ENCODE measurements at regions not wholly inside any gene's neighbourhood (a gene's known extent, or its start where the extent isn't known, plus 50 kb on each side); places are given as distances from the start of the nearest gene placed in this dataset.

GRCh38 chr9:107064378-107064777 is 201.4 kb downstream of the ZNF462 start:
- Mint-ChIP-seq H3K36me3 (ENCODE audit: low read depth) (no peaks in the 10 kb centered on the region), H3K9me3 (ENCODE audit: insufficient read depth) (no peaks in the 10 kb centered on the region), H3K27ac (no peak overlapping the region), H3K4me1 (ENCODE audit: low read depth) (no peaks in the 10 kb centered on the region), H3K27me3 (ENCODE audit: low read depth) (no peaks in the 10 kb centered on the region), H3K4me3 (no peak overlapping the region)
- POLR2A ChIA-PET, result no interaction called here
- ATAC-seq (no peak), DNase-seq (no peak)
- CTCF ChIA-PET, result no interaction called here

- ATAC-seq (no peak), DNase-seq (no peak)
- no peak overlapping the region for H3K4me3 Mint-ChIP-seq
- no peak overlapping the region for H3K27ac Mint-ChIP-seq
- no peaks in the 10 kb centered on the region for H3K4me1 Mint-ChIP-seq (ENCODE audit: low read depth)
- POLR2A ChIA-PET, result no interaction called here
- CTCF ChIA-PET, result no interaction called here
- no peaks in the 10 kb centered on the region for H3K27me3 Mint-ChIP-seq (ENCODE audit: low read depth)
- H3K36me3 Mint-ChIP-seq (ENCODE audit: low read depth), result no peaks in the 10 kb centered on the region
- no peaks in the 10 kb centered on the region for H3K9me3 Mint-ChIP-seq (ENCODE audit: insufficient read depth)
These were observed 202.6 kb downstream of the ZNF462 start for GRCh38 chr9:107065549-107065948.

GRCh38 chr9:107067739-107068416 is 204.9 kb downstream of the ZNF462 start:
- Mint-ChIP-seq H3K27ac (no peak overlapping the region), H3K4me3 (no peak overlapping the region), H3K27me3 (ENCODE audit: low read depth) (no peaks in the 10 kb centered on the region), H3K9me3 (ENCODE audit: insufficient read depth) (no peaks in the 10 kb centered on the region), H3K36me3 (ENCODE audit: low read depth) (no peaks in the 10 kb centered on the region), H3K4me1 (ENCODE audit: low read depth) (no peaks in the 10 kb centered on the region)
- DNase-seq (no peak), ATAC-seq (no peak)
- CTCF ChIA-PET, result no interaction called here
- POLR2A ChIA-PET, result no interaction called here

GRCh38 chr9:107068581-107068980 is 205.6 kb downstream of the ZNF462 start:
- no peaks in the 10 kb centered on the region for H3K9me3 Mint-ChIP-seq (ENCODE audit: insufficient read depth)
- POLR2A ChIA-PET, result no interaction called here
- H3K36me3 Mint-ChIP-seq (ENCODE audit: low read depth), result no peaks in the 10 kb centered on the region
- H3K4me3 Mint-ChIP-seq, result no peak overlapping the region
- DNase-seq (no peak), ATAC-seq (no peak)
- no peaks in the 10 kb centered on the region for H3K4me1 Mint-ChIP-seq (ENCODE audit: low read depth)
- CTCF ChIA-PET, result no interaction called here
- H3K27ac Mint-ChIP-seq, result no peak overlapping the region
- H3K27me3 Mint-ChIP-seq (ENCODE audit: low read depth), result no peaks in the 10 kb centered on the region

- POLR2A ChIA-PET, result no interaction called here
- ATAC-seq (no peak), DNase-seq (no peak)
- H3K4me3 Mint-ChIP-seq, result no peak overlapping the region
- H3K36me3 Mint-ChIP-seq (ENCODE audit: low read depth), result no peaks in the 10 kb centered on the region
- H3K9me3 Mint-ChIP-seq (ENCODE audit: insufficient read depth), result no peaks in the 10 kb centered on the region
- H3K27me3 Mint-ChIP-seq (ENCODE audit: low read depth), result no peaks in the 10 kb centered on the region
- CTCF ChIA-PET, result no interaction called here
- H3K27ac Mint-ChIP-seq, result no peak overlapping the region
- no peaks in the 10 kb centered on the region for H3K4me1 Mint-ChIP-seq (ENCODE audit: low read depth)
These were observed 207.6 kb downstream of the ZNF462 start for GRCh38 chr9:107070586-107070985.

- no peak for DNase-seq
- ChIA-PET POLR2A (no interaction called here), CTCF (no interaction called here)
These were observed 205.0 kb upstream of the RAD23B start for GRCh38 chr9:107078061-107078460.

GRCh38 chr9:107079589-107079988 is 203.5 kb upstream of the RAD23B start:
- no peak overlapping the region for H3K4me3 Mint-ChIP-seq
- no peaks in the 10 kb centered on the region for H3K9me3 Mint-ChIP-seq (ENCODE audit: insufficient read depth)
- no peaks in the 10 kb centered on the region for H3K36me3 Mint-ChIP-seq (ENCODE audit: low read depth)
- H3K27me3 Mint-ChIP-seq (ENCODE audit: low read depth), result no peaks in the 10 kb centered on the region
- no peak overlapping the region for H3K27ac Mint-ChIP-seq
- POLR2A ChIA-PET, result no interaction called here
- CTCF ChIA-PET, result no interaction called here
- DNase-seq (no peak), ATAC-seq (no peak)
- H3K4me1 Mint-ChIP-seq (ENCODE audit: low read depth), result no peaks in the 10 kb centered on the region

More at GRCh38 chr9:107078061-107078460, 205.0 kb upstream of the RAD23B start:
- Mint-ChIP-seq H3K4me1 (ENCODE audit: low read depth) (no peaks in the 10 kb centered on the region), H3K4me3 (no peak overlapping the region), H3K27ac (no peak overlapping the region), H3K27me3 (ENCODE audit: low read depth) (no peaks in the 10 kb centered on the region), H3K36me3 (ENCODE audit: low read depth) (no peaks in the 10 kb centered on the region), H3K9me3 (ENCODE audit: insufficient read depth) (no peaks in the 10 kb centered on the region)
- no peak for ATAC-seq

- Mint-ChIP-seq H3K27ac (no peak overlapping the region), H3K36me3 (ENCODE audit: low read depth) (no peaks in the 10 kb centered on the region), H3K9me3 (ENCODE audit: insufficient read depth) (no peaks in the 10 kb centered on the region), H3K4me3 (no peak overlapping the region), H3K4me1 (ENCODE audit: low read depth) (no peaks in the 10 kb centered on the region), H3K27me3 (ENCODE audit: low read depth) (no peaks in the 10 kb centered on the region)
- POLR2A ChIA-PET, result no interaction called here
- CTCF ChIA-PET, result no interaction called here
- ATAC-seq (no peak), DNase-seq (no peak)
These were observed 202.9 kb upstream of the RAD23B start for GRCh38 chr9:107080130-107080529.

- ChIA-PET POLR2A (no interaction called here), CTCF (no interaction called here)
- Mint-ChIP-seq H3K4me3 (no peak overlapping the region), H3K27ac (no peak overlapping the region), H3K36me3 (ENCODE audit: low read depth) (no peaks in the 10 kb centered on the region), H3K9me3 (ENCODE audit: insufficient read depth) (no peaks in the 10 kb centered on the region), H3K4me1 (ENCODE audit: low read depth) (no peaks in the 10 kb centered on the region), H3K27me3 (ENCODE audit: low read depth) (peaks cover 2% of the 10 kb centered on the region)
- ATAC-seq (no peak), DNase-seq (no peak)
These were observed 196.6 kb upstream of the RAD23B start for GRCh38 chr9:107086460-107086859.

- ChIA-PET CTCF (no interaction called here), POLR2A (no interaction called here)
- DNase-seq (no peak), ATAC-seq (no peak)
- Mint-ChIP-seq H3K4me1 (ENCODE audit: low read depth) (no peaks in the 10 kb centered on the region), H3K36me3 (ENCODE audit: low read depth) (no peaks in the 10 kb centered on the region), H3K27ac (no peak overlapping the region), H3K4me3 (no peak overlapping the region), H3K9me3 (ENCODE audit: insufficient read depth) (no peaks in the 10 kb centered on the region), H3K27me3 (ENCODE audit: low read depth) (peaks cover 2% of the 10 kb centered on the region)
These were observed 195.9 kb upstream of the RAD23B start for GRCh38 chr9:107087222-107087621.

GRCh38 chr9:107090218-107090617 is 192.9 kb upstream of the RAD23B start:
- POLR2A ChIA-PET, result no interaction called here
- Mint-ChIP-seq H3K27me3 (ENCODE audit: low read depth) (peaks cover 2% of the 10 kb centered on the region), H3K36me3 (ENCODE audit: low read depth) (no peaks in the 10 kb centered on the region), H3K4me1 (ENCODE audit: low read depth) (no peaks in the 10 kb centered on the region), H3K27ac (no peak overlapping the region), H3K4me3 (no peak overlapping the region), H3K9me3 (ENCODE audit: insufficient read depth) (no peaks in the 10 kb centered on the region)
- DNase-seq, result no peak
- ATAC-seq, result no peak
- CTCF ChIA-PET, result no interaction called here

GRCh38 chr9:107093365-107094060 is 189.6 kb upstream of the RAD23B start:
- DNase-seq (no peak), ATAC-seq (no peak)
- H3K4me1 Mint-ChIP-seq (ENCODE audit: low read depth), result no peaks in the 10 kb centered on the region
- H3K27me3 Mint-ChIP-seq (ENCODE audit: low read depth), result peaks cover 2% of the 10 kb centered on the region
- H3K36me3 Mint-ChIP-seq (ENCODE audit: low read depth), result no peaks in the 10 kb centered on the region
- ChIA-PET POLR2A (no interaction called here), CTCF (no interaction called here)
- H3K9me3 Mint-ChIP-seq (ENCODE audit: insufficient read depth), result no peaks in the 10 kb centered on the region
- no peak overlapping the region for H3K27ac Mint-ChIP-seq
- H3K4me3 Mint-ChIP-seq, result no peak overlapping the region

GRCh38 chr9:107094370-107094769 is 188.7 kb upstream of the RAD23B start:
- ATAC-seq, result no peak
- Mint-ChIP-seq H3K4me1 (ENCODE audit: low read depth) (no peaks in the 10 kb centered on the region), H3K4me3 (no peak overlapping the region), H3K36me3 (ENCODE audit: low read depth) (no peaks in the 10 kb centered on the region), H3K27me3 (ENCODE audit: low read depth) (peaks cover 2% of the 10 kb centered on the region), H3K27ac (no peak overlapping the region), H3K9me3 (ENCODE audit: insufficient read depth) (no peaks in the 10 kb centered on the region)
- CTCF ChIA-PET, result no interaction called here
- POLR2A ChIA-PET, result no interaction called here
- DNase-seq, result no peak
